ENCODE measurements at regions not wholly inside any gene's neighbourhood (a gene's known extent, or its start where the extent isn't known, plus 50 kb on each side); places are given as distances from the start of the nearest gene placed in this dataset.

DNA sequence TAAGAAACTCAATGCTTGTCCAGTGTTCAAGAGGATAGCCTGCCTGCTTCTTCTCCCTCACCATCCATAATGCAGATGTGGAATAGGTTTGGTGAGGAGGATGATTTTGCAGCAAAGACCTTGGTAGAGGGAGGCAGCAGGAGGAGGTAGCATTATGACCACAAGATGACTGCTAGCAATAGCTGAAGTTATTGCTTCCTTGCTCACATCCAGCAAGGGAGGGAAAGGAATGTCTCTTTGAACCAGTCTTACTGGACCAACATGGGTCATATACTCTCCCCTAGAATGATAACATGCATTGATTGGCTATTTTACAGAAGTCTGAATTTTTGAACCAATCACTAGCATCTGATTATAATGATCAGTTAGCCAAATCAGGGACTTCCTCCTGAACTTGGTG, 607.6 kb downstream of the EBF1 start:
- H3K4me3 Mint-ChIP-seq (ENCODE audit: unreplicated experiment) = no peak overlapping the region
- no peaks in the 10 kb centered on the region for H3K9me3 Mint-ChIP-seq (ENCODE audit: unreplicated experiment)
- no peak for DNase-seq (ENCODE audit: extremely low spot score, unreplicated experiment)
- no peaks in the 10 kb centered on the region for H3K36me3 Mint-ChIP-seq (ENCODE audit: unreplicated experiment)
- peak overlapping the region; percentile 84 for H3K27ac Mint-ChIP-seq (ENCODE audit: unreplicated experiment)
- H3K27me3 Mint-ChIP-seq (ENCODE audit: unreplicated experiment) = no peaks in the 10 kb centered on the region
- H3K4me1 Mint-ChIP-seq (ENCODE audit: unreplicated experiment) = peaks cover 49% of the 10 kb centered on the region
- TF ChIP-seq, protein P1, sequence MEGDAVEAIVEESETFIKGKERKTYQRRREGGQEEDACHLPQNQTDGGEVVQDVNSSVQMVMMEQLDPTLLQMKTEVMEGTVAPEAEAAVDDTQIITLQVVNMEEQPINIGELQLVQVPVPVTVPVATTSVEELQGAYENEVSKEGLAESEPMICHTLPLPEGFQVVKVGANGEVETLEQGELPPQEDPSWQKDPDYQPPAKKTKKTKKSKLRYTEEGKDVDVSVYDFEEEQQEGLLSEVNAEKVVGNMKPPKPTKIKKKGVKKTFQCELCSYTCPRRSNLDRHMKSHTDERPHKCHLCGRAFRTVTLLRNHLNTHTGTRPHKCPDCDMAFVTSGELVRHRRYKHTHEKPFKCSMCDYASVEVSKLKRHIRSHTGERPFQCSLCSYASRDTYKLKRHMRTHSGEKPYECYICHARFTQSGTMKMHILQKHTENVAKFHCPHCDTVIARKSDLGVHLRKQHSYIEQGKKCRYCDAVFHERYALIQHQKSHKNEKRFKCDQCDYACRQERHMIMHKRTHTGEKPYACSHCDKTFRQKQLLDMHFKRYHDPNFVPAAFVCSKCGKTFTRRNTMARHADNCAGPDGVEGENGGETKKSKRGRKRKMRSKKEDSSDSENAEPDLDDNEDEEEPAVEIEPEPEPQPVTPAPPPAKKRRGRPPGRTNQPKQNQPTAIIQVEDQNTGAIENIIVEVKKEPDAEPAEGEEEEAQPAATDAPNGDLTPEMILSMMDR (IDR thresholded peaks at IDR 0.05) = no peak

DNA sequence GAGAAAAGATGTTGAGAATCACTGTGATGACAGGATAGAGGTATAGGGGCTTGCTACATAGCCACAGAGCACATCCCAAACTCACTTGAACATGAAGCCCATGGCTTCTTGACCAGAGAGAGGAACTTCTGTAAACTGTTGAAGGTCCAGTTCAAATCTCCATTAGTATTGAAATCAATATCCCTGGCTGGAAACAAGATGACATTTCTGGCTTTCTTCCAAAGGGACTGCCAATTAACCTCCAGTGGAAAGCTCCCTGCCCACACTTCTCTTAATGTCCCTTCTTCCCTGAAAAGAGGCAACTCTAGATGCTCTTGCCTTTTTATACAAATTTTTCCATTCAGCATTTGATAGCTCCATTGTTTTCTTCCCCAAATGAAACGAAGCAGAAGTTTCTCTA, 612.1 kb downstream of the EBF1 start:
- Mint-ChIP-seq H3K27me3 (ENCODE audit: unreplicated experiment) (no peaks in the 10 kb centered on the region), H3K4me3 (ENCODE audit: unreplicated experiment) (no peak overlapping the region), H3K9me3 (ENCODE audit: unreplicated experiment) (no peaks in the 10 kb centered on the region), H3K36me3 (ENCODE audit: unreplicated experiment) (no peaks in the 10 kb centered on the region), H3K4me1 (ENCODE audit: unreplicated experiment) (peaks cover 82% of the 10 kb centered on the region), H3K27ac (ENCODE audit: unreplicated experiment) (peak overlapping the region; percentile 31)
- DNase-seq (ENCODE audit: extremely low spot score, unreplicated experiment) = no peak
- TF ChIP-seq, protein P1 (IDR thresholded peaks at IDR 0.05) = no peak

DNA sequence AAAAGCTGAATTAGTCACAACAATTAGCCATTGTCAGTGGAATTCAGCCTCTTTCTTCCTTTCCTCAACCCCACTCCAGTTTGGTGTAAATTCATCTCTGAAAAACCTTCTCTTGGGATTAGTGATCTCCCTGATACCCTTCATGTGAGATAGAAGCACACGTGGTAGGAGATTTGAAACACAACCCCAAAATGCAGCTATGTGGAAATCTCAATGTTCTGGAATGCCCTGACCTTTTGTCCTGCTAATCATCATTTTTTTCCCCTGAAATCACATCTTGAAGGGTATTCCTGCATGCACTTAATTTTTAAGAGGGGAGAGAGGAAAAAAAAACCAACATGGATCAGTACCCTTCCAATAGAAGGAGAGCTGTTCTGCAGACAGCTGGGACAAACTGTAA, 612.6 kb downstream of the EBF1 start:
- DNase-seq (ENCODE audit: extremely low spot score, unreplicated experiment) = no peak
- Mint-ChIP-seq H3K9me3 (ENCODE audit: unreplicated experiment) (no peaks in the 10 kb centered on the region), H3K4me3 (ENCODE audit: unreplicated experiment) (no peak overlapping the region), H3K4me1 (ENCODE audit: unreplicated experiment) (peaks cover 82% of the 10 kb centered on the region), H3K36me3 (ENCODE audit: unreplicated experiment) (no peaks in the 10 kb centered on the region), H3K27me3 (ENCODE audit: unreplicated experiment) (no peaks in the 10 kb centered on the region), H3K27ac (ENCODE audit: unreplicated experiment) (peak overlapping the region; percentile 31)
- TF ChIP-seq, protein P1 (IDR thresholded peaks at IDR 0.05) = no peak

DNA sequence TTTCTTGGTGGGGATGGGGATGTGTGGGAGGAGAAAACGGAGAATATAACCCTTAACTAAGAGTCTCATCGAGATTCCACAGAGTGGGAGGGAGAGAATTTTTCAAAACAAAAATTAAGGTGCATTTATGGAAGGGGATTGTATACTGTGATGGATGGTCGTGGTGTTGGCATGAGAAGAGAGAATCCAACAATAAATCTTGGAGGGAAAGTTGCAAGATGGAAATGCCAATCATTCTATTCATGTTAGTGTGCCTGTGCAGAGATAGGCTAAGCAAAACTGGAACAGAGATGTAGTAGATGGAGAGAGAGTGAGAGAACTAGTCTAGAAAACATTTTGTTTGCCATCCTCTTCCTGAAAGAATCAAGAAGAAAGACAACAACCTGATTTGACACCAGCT, 613.1 kb downstream of the EBF1 start:
- H3K4me1 Mint-ChIP-seq (ENCODE audit: unreplicated experiment) = peaks cover 78% of the 10 kb centered on the region
- DNase-seq (ENCODE audit: extremely low spot score, unreplicated experiment) = no peak
- H3K36me3 Mint-ChIP-seq (ENCODE audit: unreplicated experiment) = no peaks in the 10 kb centered on the region
- H3K9me3 Mint-ChIP-seq (ENCODE audit: unreplicated experiment) = no peaks in the 10 kb centered on the region
- no peaks in the 10 kb centered on the region for H3K27me3 Mint-ChIP-seq (ENCODE audit: unreplicated experiment)
- no peak overlapping the region for H3K4me3 Mint-ChIP-seq (ENCODE audit: unreplicated experiment)
- H3K27ac Mint-ChIP-seq (ENCODE audit: unreplicated experiment) = no peak overlapping the region
- TF ChIP-seq, protein P1 (IDR thresholded peaks at IDR 0.05) = no peak

DNA sequence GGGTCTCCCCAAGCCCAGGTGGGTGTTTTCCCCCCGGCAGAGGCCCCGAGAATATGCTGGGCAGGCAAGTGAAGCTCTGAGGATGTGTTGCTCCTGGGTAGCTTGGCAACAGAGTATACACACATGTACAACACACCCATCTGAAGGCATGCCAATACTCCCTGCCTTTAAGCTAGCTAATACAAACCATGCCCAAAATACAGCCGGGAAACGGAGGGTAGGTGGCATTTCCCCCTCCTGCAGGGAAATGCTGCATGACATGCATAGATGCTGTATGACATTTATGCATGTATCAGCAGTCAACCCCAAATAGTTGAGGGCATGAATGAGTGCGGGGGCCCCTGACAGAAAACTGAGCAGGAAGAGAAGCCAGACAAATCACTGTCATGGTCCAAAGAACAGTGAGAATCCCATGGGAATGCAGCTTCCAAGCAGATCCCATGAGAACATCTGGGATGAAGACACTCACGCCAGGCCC, 614.1 kb downstream of the EBF1 start:
- H3K4me3 Mint-ChIP-seq (ENCODE audit: unreplicated experiment) = no peak overlapping the region
- no peak for DNase-seq (ENCODE audit: extremely low spot score, unreplicated experiment)
- TF ChIP-seq, protein P1 (IDR thresholded peaks at IDR 0.05) = no peak
- H3K4me1 Mint-ChIP-seq (ENCODE audit: unreplicated experiment) = peaks cover 78% of the 10 kb centered on the region
- H3K36me3 Mint-ChIP-seq (ENCODE audit: unreplicated experiment) = no peaks in the 10 kb centered on the region
- H3K9me3 Mint-ChIP-seq (ENCODE audit: unreplicated experiment) = no peaks in the 10 kb centered on the region
- peak overlapping the region; percentile 87 for H3K27ac Mint-ChIP-seq (ENCODE audit: unreplicated experiment)
- H3K27me3 Mint-ChIP-seq (ENCODE audit: unreplicated experiment) = no peaks in the 10 kb centered on the region
